ENCODE measurements at regions not wholly inside any gene's neighbourhood (a gene's known extent, or its start where the extent isn't known, plus 50 kb on each side); places are given as distances from the start of the nearest gene placed in this dataset.

DNA sequence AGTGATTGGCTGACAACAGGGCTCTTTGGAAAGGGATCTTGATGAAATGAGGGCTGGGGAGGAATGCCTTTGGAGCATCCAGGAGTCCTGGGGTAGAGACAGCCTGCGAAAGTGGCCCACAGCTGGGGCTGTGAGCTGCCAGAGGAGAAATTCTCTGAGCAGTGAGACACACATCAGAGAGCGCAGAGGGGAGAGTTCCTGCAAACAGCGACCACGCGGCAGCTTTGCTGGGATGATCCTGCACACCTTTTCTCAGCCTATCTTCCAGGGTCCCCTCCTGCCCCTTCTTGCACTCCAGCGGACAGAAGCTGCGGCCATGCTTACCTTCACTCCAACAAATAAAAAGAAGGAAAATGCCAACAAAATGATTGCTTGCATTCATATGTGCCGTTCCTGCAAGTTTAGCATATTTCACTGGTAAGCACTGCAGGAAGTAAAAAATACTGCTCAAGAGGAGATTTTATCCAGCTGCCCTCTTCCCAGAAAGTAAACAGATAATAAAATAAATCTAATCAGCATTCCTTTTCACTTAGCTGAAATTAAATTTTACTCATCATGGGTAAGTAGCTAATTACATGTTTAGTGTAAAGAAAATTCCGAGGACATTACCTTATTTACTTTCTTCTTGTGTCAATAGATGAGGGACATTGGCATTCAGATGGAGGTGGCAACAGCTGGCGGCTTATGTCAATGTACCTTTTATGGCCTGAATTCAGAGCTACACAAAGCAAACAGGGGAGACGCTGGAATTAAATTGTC is 339.9 kb upstream of the ARID1B start:
- TF ChIP-seq, protein P1, sequence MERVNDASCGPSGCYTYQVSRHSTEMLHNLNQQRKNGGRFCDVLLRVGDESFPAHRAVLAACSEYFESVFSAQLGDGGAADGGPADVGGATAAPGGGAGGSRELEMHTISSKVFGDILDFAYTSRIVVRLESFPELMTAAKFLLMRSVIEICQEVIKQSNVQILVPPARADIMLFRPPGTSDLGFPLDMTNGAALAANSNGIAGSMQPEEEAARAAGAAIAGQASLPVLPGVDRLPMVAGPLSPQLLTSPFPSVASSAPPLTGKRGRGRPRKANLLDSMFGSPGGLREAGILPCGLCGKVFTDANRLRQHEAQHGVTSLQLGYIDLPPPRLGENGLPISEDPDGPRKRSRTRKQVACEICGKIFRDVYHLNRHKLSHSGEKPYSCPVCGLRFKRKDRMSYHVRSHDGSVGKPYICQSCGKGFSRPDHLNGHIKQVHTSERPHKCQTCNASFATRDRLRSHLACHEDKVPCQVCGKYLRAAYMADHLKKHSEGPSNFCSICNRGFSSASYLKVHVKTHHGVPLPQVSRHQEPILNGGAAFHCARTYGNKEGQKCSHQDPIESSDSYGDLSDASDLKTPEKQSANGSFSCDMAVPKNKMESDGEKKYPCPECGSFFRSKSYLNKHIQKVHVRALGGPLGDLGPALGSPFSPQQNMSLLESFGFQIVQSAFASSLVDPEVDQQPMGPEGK (CRISPR knock-in tag; IDR thresholded peaks at IDR 0.05; ENCODE audit: borderline replicate concordance) = no peak
- TF ChIP-seq BACH2 (CRISPR knock-in tag; IDR thresholded peaks at IDR 0.05; ENCODE audit: borderline replicate concordance) = no peak
- TF ChIP-seq ZNF565 (CRISPR knock-in tag; conservative IDR thresholded peaks at IDR 0.05; ENCODE audit: low read depth) = no peak
- no peak for TF ChIP-seq ZNF70 (CRISPR knock-in tag; IDR thresholded peaks at IDR 0.05)
- TF ChIP-seq, protein P2, sequence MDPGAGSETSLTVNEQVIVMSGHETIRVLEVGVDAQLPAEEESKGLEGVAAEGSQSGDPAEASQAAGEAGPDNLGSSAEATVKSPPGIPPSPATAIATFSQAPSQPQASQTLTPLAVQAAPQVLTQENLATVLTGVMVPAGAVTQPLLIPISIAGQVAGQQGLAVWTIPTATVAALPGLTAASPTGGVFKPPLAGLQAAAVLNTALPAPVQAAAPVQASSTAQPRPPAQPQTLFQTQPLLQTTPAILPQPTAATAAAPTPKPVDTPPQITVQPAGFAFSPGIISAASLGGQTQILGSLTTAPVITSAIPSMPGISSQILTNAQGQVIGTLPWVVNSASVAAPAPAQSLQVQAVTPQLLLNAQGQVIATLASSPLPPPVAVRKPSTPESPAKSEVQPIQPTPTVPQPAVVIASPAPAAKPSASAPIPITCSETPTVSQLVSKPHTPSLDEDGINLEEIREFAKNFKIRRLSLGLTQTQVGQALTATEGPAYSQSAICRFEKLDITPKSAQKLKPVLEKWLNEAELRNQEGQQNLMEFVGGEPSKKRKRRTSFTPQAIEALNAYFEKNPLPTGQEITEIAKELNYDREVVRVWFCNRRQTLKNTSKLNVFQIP (CRISPR knock-in tag; IDR thresholded peaks at IDR 0.05; ENCODE audit: borderline replicate concordance, low read depth) = no peak; the same call in 1 of the 2 replicates
- no peak for TF ChIP-seq ARNTL (CRISPR knock-in tag; IDR thresholded peaks at IDR 0.05; ENCODE audit: borderline replicate concordance, low read depth)
- no peak for TF ChIP-seq CSDC2 (CRISPR knock-in tag; IDR thresholded peaks at IDR 0.05)
- no peak for TF ChIP-seq ZFP30 (CRISPR knock-in tag; IDR thresholded peaks at IDR 0.05)
- TF ChIP-seq GLIS3 (CRISPR knock-in tag; IDR thresholded peaks at IDR 0.05) = no peak
- no peak for TF ChIP-seq ZNF8 (CRISPR knock-in tag; IDR thresholded peaks at IDR 0.05)
- TF ChIP-seq, protein P3, sequence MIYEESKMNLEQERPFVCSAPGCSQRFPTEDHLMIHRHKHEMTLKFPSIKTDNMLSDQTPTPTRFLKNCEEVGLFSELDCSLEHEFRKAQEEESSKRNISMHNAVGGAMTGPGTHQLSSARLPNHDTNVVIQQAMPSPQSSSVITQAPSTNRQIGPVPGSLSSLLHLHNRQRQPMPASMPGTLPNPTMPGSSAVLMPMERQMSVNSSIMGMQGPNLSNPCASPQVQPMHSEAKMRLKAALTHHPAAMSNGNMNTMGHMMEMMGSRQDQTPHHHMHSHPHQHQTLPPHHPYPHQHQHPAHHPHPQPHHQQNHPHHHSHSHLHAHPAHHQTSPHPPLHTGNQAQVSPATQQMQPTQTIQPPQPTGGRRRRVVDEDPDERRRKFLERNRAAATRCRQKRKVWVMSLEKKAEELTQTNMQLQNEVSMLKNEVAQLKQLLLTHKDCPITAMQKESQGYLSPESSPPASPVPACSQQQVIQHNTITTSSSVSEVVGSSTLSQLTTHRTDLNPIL (CRISPR knock-in tag; IDR thresholded peaks at IDR 0.05; ENCODE audit: low read depth) = no peak
- no peak for TF ChIP-seq ESRRG (CRISPR knock-in tag; IDR thresholded peaks at IDR 0.05)
